GM18511 (cell line): ENCODE measurements at regions not wholly inside any gene's neighbourhood (a gene's known extent, or its start where the extent isn't known, plus 50 kb on each side); places are given as distances from the start of the nearest gene placed in this dataset.

Experiments
- ATAC-seq: cut with Tn5 transposase; IDR thresholded peaks from one replicate; pipeline ENCODE4 v1.9.1; 2021; ENCODE audit warnings: mild to moderate bottlenecking, moderate library complexity; ENCODE audit not compliant: unreplicated experiment

DNA sequence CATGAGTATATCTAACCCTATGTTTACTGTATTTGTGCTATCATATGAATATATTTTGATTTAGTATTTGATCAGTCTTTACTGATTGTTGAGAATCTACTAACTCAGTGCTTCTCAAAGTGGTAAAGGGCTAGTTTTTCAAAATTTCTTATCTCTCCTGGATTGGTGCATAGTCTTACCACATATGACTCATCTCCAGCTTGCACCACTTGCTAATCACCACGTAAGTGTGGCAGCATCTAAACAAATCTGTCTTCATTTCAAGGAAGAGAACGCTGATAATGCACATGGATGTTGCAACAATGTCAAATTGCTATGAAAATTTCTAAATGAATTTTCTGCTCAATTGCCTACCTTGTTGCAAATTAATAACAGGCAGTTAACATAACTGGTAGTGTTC, 299.5 kb downstream of the PAX1 start:
- ATAC-seq = no peak

DNA sequence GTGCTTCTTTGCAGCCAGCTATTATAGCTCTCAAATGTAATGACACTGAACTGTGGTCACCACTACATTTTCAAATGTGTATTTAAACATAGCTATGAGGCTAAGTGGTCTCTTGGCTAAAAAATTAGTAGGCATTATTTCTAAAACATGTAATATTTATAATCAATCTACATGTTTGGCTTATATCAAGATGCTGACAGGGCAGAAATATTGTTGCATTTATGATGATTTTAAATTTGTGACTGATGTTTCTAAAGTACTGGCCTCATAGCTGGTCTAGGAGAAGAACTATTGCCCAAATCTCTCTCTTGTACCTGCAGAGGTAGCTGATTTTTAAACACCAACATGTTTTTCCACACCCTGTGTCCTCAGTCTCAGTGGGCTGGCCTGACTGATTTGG, 298.2 kb downstream of the PAX1 start:
- no peak for ATAC-seq

DNA sequence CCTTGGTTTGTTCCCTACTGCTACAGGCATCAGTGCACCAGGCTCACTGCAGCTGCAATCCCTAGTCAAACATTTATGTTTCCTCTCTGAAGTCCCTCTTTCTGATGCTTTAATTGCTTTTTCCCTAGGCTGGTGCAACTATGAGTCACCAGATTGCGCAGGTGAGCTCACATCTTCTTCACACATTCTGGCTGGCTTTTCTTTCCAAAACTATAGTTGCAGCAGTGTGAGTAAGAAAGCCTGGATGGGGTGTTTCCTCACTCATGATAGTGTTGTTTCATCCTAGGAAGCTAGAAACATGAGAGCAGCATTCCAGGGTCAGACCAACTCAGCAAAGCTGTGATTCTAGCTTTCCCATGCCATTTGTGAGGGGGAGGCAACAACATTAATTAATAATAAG, 296.4 kb downstream of the PAX1 start:
- ATAC-seq = no peak

DNA sequence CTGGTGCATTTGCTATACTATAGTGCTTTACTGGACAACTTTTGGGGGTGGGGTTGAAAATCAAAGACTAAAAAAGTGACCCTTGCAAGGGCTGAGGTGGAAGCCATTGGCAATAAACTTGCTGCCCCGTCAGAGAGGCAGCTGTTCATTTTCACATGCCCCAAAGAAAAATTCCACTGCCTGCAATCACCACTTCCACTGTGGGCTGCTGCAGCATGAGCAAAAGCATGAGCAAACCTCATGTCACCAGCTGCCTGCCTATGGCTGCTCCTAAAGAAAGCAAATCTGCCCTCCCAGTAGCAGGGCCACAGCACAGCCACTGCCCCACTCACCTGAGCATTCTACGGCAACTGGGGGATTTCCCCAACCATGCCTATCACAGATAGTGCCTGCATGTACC, 290.0 kb downstream of the PAX1 start:
- ATAC-seq = no peak

DNA sequence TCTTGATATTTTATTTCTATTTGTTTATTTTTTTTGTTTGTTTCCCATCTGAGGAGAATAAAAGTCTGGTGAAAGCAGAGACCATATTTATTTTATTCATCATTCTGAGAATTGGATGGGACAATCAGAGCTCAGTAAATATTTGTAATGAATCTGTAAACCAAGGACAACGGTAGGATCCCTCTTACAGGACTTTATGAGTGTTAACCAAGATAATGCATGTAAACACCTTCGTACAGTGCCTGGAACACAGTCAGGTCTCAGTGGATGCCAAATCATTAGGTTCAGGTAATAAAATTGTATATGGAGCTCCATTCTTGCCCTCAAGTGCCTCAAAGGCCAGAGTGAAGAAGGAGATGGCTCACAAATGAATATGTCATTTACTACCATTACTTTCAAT, 288.7 kb downstream of the PAX1 start:
- no peak for ATAC-seq

DNA sequence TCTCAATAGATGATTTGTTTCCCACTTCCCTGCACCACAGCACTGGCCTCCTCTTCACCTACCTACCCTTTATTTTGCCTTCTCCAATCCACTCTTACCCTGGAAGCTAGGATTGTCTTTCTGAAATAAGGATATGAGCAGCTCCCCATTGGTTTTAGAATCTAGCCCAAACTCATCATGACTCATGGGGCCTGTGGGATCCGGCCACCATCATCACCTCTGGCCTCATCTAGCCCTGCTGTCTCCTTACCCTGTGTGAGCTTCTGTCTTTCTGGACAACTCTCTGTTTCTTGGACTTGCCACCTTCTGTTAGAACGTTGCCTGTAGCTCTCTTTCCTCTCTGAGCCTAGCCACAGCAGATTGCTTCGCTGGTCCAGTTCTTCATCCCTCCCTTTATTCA, 277.1 kb downstream of the PAX1 start:
- no peak for ATAC-seq

DNA sequence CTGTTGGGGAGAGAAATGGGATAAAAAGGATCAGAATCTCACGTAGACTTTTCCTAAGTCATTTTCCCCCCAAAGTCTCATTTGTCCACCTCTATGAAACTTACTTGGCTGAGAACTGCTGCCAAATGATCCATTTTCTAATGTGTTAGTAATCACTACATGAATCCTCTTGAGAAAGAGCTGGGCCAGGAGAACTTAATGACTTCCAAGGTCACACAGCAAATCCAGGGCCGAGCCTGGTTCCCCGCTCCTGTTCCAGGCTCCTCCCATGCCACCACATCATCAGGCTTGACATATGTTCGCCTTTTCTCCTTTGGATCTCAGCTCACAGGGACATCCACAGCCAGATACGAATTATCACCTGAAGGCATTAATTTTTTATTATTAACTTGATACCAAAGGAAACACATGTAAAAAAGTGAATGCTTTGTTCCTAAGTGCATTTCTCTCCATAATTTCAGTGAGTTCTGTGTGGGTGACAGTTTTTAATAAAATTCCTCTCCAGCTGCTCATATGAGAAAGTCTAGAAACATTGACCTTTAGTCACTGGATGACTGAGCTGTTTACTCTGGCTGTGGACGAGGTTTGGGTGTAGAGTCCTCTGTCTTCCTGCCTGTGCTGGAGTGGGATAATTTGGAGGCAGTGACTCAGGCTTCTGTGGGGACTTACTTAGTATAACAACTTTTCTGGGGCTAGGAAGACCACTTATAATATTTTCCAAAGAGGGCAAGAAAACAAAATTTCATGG, 276.3 kb downstream of the PAX1 start:
- ATAC-seq = no peak

DNA sequence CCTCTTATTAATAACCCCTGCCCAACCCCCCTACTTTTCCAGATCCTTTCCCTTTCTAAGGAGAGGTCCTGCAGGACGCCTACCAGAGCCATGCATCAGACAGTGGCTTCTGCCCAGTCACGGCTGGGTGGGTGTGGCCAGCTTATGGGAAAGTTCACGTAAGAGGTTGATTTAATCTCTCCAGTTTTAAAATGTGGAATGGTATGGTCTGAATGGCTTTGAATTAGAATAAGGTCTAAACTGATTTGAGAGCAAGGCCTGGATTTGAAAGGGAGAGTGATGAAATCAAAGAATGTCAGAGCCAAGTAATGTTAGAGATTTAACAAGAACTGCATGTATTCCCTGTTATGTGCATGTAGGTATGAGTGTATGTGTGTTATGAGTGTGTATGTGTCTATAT, 275.7 kb downstream of the PAX1 start:
- no peak for ATAC-seq

DNA sequence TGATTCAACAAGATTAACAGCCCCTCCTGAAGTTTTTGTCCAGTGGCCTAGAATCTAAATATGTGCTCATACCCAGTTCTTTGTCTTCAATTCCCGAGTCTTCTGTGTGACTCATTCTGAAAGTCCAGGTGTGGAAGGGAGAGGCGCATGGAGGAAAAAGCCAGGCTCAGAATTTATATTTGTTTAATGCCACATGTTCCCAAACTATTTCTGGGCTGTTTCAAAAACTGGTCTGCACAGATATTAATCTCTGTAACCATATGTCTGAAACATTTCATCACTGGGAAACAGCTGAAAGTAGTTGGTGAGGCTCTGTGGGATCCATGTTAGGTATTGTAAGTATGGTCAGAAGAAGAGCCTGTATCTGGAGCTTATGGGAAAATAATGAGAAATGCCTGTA, 266.0 kb downstream of the PAX1 start:
- no peak for ATAC-seq

DNA sequence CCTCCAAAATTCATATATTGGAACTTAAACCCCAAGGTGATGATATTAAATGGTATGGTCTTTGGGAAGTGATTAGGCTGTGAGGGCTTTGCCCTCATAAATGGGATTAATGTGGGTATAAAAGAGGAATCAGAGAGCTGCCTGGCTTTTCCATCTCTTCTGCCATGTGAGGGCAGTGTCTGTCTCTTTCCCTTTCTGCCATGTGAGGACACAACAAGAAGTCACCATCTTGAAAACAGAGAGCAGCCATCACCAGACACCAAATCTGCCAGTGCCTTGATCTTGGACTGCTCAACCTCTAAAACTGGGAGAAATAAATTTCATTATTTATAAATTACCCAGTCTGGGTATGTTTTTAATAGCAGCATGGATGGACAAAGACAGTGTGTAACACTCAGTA, 263.0 kb downstream of the PAX1 start:
- ATAC-seq = no peak

DNA sequence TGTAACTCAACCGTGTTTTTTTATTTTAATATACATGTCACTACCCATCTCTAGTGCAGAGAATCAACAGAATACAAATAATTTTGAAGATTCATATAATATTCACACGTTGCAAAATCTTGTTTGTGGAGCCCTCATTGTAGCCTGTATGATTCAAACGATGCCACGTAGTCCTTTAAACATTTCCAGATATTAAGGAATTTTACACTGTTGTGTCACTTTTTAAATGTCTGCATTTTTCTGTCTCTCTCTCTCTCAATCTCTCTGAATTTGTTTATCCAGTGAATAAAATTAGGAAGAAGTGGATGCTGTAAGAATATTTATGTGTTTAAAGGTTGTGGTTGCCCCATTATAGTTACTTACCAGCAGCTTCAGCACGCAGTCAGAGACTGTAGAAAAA, 262.0 kb downstream of the PAX1 start:
- ATAC-seq = no peak

DNA sequence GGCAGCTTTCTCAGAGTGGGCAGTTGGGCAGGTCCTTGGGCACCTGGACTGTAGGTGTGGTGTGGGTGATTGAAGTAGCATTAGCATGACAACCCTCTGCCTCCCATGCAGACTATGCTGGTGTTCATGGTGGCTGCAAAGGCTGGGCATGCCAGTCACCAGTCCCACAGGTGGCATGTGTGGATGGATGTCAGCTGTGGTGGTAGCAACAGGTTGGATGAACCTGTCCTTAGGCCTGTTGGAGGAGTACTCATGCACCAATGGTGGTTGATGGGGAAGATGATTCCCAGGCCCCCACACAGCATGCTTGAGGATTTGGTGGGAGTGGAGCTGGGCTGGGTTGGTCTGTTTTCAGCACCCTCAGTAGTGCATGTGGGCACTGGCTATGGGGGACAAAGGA, 251.1 kb downstream of the PAX1 start:
- ATAC-seq = no peak

DNA sequence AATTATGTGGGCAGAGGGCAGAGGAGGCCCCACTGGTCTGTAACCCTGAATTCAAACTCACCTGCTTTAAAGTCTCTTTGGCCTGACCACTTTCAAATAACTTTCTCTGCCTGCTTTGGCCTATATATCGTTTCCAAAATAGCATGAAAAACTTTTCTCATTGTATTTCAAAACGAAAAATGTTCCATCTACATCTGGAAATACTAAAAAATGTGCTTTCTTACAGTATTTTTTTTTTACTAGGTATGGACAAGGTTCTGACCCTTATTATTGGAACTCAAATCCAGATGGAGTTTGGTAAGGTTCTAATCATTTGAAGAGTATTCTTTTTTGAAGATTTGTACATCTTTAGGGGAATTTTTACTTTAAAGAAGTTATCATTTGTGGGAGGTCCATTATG, 241.9 kb downstream of the PAX1 start:
- no peak for ATAC-seq

DNA sequence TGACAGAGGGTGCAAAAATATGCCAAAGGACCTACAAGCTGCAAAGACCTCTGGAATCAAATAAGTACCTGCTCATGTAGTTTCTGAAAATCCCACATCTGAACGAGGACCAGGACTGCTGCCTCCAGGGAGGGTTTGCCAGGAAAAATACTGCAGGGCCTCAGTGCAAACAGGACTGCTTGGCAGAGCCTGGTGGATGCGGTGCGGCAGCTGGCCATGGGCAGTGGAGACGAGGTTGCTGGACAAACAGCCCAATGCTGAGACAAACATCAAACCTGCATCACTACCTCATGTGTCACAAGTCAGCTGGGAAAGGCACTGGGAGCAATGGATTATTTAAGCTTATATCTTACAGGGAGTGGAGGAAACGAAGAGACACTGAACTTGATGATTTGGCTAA, 238.8 kb downstream of the PAX1 start:
- ATAC-seq = no peak

DNA sequence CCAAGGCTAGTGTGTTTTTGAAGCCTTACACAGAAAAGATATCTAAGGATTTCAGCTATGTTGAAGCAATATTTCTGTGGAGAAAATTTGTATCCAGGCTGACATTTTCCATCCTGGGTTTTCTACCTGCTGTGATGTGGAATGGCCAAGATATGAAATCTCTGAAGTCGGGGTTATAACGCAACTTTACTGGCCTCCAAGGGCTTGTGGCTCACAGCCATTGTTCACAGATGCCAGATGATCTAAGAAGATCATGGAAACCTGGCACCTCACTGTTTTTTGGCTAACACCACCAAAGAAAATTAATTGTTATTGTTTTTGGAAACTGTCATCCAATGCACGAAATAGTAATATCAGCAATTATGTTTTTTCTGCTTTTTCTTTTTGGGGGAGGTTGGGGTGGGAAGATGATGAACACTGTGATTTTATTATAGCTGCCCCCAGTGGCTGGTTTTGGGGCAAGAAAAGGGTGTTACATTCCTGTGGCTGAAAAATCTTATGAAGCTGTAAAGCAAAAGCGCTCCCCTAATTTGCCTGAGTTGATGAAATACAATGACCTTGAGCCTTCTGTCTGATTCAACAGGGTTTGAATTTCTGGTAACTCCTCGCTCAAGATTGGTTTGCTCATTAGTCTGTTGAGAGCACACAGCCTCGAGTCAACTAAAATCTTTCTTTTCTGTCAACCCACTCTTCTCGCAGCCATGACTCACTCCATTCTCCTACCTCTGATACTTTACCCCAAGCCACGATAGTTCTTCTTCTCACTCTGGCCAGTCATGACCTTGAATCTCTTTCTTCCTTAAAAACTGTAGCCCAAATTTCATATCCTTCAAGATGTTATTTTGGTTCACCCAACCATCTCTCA, 236.7 kb downstream of the PAX1 start:
- no peak for ATAC-seq

DNA sequence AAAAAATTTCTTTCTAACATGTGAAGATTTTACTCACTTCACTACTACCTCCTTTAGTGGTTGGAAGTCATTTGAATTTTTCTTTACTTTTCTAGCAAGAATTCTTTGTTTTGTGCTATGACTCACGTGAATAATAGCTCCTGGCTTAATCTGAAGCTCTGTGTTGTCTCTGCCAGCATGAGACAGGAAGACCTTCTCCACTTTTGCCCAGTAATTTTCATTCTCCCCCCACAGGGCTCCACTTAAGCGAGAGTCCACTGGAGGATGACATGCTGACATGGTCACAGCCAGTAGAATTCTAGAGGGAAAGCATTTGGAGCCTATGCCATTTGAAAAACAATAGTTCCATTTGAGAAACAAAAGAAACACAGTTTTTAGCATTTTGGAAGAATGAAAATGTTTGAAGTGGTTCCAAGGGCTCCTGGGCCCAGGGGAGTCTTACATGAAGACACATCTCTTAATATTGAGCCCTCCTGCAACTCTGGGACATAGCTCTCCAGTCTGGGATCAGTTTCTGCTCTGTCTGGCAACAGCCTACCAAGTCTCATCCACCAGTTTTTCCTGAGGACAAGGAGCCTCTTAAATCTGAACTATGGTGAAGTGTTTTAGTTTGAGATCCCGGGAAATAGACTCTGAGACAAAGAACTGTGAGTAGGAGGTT, 231.4 kb downstream of the PAX1 start:
- no peak for ATAC-seq

DNA sequence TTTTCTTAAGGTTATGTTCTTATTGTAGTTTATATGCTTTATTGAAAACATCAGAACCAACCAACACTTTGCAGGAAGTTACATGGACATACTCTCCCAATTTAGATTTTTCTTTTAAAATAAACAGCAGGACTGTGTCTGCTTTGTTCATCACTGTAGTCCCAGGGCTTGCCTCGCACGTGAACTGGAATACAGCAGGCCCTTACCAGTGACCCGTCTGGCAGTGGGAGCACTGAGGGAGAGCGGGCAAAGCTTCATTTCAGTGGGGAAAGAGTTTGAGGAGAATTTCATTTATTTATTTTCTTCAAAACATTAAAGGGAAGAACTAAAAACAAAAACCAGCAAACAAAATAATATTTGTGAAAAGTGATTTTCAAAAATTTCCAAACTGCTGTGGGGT, 230.8 kb downstream of the PAX1 start:
- no peak for ATAC-seq

DNA sequence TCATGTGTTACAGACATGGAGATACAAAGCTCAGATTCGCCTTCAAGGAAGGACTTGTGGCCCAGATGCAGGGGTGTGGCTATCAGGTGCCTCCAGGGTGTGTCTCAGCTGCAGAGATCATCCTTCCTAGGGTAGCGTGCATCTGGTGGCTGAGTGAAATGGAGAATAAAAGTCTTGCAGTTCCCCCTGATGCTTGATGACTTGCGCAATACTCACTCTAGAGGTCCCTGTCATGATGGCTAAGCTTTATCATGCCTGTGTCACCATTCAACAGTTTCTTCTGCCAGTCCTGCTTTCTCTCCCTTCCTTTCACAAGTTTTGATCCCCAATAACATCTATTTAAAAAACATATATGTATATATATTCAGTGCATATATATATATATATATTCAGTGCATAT, 228.1 kb downstream of the PAX1 start:
- no peak for ATAC-seq

DNA sequence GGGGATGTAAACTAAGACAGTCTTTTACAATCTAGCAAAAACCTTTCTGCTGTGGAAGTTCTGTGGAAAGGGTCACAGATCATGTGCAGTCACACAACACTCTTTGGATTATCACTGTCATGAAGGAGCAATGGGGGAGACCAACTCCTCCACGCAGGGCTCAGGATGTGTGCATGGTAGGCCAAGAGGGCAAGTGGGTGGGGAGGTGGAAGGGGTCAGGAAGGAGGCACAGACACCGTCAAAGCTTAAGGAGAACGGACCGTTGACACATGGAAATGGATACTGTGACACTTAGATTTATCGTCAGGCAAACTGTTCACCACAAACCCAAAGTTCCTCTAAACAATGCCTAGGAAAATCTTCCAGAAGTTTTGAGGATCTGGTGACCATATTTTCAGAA, 215.8 kb downstream of the PAX1 start:
- no peak for ATAC-seq

DNA sequence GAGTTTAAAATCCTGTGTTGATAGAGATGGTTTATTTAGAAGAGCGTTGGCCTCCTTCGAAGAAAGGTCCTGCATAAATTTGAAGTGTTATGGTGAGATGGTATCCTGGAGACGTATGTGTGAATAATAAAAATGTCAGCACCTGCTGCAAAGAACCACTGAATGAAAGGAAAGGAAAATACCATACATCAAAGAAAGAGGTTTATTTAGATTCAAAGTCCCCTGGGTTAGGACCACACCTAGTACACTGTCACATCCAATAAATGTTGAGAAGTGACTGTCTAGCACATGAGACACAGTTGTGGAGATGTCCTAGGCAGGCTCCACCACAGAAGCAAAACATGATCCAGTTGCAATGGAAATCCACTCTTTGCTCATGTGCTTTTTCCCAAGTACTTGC, 214.7 kb downstream of the PAX1 start:
- ATAC-seq = no peak

DNA sequence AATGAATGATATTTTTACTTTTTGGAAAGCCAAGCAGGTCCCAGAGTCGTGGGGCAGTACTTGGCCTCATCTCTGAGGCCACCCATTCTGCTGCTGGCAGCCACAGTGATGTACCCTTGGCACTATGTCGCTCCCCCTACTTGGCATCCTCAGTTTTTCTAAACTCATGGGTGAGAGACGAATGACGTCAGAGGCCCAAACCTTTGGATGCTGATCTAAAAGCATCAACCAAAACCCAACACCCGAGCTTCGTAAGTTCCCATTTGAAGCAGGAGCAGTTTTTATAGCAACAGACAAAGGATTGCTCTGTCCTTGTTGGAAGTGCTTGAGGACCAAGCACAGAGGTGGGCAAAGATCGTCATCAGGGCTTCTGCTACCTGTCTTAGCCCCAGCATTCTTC, 212.9 kb downstream of the PAX1 start:
- no peak for ATAC-seq

DNA sequence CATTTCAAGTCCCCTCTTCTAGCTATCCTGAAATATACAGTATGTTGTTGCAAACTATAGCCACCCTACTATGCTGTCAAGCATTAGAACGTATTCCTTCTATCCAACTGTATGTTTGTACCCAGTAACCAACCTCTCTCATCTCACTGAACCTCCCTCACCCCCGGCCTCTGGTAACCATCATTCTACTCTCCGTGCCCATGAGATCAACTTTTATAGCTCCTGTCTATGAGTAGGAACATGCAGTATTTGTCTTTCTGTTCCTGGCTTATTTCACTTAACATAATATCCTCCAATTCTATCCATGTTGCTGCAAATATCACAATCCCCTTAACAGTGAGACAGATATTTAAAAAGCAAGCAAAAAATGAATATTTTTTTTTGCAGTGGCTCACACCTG, 196.9 kb downstream of the PAX1 start:
- no peak for ATAC-seq
